ENCODE measurements at regions not wholly inside any gene's neighbourhood (a gene's known extent, or its start where the extent isn't known, plus 50 kb on each side); places are given as distances from the start of the nearest gene placed in this dataset.

DNA sequence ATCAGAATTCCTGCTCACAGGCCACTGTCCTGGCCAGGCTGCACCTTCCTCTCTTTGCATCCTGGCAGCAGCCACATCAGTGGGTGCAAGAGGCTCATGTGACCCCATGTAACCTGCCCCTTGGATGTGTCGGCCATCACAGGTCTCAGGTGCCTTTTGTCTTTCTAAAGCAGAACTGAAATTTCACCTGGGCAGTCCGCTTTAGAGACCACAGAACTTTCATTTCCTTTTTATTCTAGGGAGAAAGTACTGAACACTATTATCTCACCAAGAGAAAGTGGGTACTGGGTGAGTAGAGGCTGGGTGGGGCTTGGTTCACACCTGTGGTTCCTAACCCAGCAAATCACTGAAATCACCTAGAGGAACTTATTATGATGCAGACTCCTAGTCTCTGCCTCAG lies 51.7 kb upstream of the NUP160 start:
- TF ChIP-seq CTCF (conservative IDR thresholded peaks at IDR 0.05; ENCODE audit: low read depth in 2 of 2) (no peak), EZH2phosphoT487 (IDR thresholded peaks at IDR 0.05; ENCODE audit: unreplicated experiment) (no peak), POLR2AphosphoS5 (IDR thresholded peaks at IDR 0.05; ENCODE audit: low read depth) (no peak), JUNB (IDR thresholded peaks at IDR 0.05; ENCODE audit: unreplicated experiment) (no peak), EZH2 (IDR thresholded peaks at IDR 0.05; ENCODE audit: low read depth, unreplicated experiment) (no peak), CREB1 (CRISPR knock-in tag; IDR thresholded peaks at IDR 0.05; ENCODE audit: low read depth) (no peak), ZNF114 (CRISPR knock-in tag; IDR thresholded peaks at IDR 0.05) (no peak), NANOG (IDR thresholded peaks at IDR 0.05; ENCODE audit: borderline replicate concordance) (no peak), STAT1 (IDR thresholded peaks at IDR 0.05; ENCODE audit: unreplicated experiment) (no peak), ZNF331 (CRISPR knock-in tag; IDR thresholded peaks at IDR 0.05; ENCODE audit: low read depth) (no peak)
- TF ChIP-seq, protein P1, sequence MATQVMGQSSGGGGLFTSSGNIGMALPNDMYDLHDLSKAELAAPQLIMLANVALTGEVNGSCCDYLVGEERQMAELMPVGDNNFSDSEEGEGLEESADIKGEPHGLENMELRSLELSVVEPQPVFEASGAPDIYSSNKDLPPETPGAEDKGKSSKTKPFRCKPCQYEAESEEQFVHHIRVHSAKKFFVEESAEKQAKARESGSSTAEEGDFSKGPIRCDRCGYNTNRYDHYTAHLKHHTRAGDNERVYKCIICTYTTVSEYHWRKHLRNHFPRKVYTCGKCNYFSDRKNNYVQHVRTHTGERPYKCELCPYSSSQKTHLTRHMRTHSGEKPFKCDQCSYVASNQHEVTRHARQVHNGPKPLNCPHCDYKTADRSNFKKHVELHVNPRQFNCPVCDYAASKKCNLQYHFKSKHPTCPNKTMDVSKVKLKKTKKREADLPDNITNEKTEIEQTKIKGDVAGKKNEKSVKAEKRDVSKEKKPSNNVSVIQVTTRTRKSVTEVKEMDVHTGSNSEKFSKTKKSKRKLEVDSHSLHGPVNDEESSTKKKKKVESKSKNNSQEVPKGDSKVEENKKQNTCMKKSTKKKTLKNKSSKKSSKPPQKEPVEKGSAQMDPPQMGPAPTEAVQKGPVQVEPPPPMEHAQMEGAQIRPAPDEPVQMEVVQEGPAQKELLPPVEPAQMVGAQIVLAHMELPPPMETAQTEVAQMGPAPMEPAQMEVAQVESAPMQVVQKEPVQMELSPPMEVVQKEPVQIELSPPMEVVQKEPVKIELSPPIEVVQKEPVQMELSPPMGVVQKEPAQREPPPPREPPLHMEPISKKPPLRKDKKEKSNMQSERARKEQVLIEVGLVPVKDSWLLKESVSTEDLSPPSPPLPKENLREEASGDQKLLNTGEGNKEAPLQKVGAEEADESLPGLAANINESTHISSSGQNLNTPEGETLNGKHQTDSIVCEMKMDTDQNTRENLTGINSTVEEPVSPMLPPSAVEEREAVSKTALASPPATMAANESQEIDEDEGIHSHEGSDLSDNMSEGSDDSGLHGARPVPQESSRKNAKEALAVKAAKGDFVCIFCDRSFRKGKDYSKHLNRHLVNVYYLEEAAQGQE (IDR thresholded peaks at IDR 0.05; ENCODE audit: unreplicated experiment): no peak
- TF ChIP-seq, protein P2, sequence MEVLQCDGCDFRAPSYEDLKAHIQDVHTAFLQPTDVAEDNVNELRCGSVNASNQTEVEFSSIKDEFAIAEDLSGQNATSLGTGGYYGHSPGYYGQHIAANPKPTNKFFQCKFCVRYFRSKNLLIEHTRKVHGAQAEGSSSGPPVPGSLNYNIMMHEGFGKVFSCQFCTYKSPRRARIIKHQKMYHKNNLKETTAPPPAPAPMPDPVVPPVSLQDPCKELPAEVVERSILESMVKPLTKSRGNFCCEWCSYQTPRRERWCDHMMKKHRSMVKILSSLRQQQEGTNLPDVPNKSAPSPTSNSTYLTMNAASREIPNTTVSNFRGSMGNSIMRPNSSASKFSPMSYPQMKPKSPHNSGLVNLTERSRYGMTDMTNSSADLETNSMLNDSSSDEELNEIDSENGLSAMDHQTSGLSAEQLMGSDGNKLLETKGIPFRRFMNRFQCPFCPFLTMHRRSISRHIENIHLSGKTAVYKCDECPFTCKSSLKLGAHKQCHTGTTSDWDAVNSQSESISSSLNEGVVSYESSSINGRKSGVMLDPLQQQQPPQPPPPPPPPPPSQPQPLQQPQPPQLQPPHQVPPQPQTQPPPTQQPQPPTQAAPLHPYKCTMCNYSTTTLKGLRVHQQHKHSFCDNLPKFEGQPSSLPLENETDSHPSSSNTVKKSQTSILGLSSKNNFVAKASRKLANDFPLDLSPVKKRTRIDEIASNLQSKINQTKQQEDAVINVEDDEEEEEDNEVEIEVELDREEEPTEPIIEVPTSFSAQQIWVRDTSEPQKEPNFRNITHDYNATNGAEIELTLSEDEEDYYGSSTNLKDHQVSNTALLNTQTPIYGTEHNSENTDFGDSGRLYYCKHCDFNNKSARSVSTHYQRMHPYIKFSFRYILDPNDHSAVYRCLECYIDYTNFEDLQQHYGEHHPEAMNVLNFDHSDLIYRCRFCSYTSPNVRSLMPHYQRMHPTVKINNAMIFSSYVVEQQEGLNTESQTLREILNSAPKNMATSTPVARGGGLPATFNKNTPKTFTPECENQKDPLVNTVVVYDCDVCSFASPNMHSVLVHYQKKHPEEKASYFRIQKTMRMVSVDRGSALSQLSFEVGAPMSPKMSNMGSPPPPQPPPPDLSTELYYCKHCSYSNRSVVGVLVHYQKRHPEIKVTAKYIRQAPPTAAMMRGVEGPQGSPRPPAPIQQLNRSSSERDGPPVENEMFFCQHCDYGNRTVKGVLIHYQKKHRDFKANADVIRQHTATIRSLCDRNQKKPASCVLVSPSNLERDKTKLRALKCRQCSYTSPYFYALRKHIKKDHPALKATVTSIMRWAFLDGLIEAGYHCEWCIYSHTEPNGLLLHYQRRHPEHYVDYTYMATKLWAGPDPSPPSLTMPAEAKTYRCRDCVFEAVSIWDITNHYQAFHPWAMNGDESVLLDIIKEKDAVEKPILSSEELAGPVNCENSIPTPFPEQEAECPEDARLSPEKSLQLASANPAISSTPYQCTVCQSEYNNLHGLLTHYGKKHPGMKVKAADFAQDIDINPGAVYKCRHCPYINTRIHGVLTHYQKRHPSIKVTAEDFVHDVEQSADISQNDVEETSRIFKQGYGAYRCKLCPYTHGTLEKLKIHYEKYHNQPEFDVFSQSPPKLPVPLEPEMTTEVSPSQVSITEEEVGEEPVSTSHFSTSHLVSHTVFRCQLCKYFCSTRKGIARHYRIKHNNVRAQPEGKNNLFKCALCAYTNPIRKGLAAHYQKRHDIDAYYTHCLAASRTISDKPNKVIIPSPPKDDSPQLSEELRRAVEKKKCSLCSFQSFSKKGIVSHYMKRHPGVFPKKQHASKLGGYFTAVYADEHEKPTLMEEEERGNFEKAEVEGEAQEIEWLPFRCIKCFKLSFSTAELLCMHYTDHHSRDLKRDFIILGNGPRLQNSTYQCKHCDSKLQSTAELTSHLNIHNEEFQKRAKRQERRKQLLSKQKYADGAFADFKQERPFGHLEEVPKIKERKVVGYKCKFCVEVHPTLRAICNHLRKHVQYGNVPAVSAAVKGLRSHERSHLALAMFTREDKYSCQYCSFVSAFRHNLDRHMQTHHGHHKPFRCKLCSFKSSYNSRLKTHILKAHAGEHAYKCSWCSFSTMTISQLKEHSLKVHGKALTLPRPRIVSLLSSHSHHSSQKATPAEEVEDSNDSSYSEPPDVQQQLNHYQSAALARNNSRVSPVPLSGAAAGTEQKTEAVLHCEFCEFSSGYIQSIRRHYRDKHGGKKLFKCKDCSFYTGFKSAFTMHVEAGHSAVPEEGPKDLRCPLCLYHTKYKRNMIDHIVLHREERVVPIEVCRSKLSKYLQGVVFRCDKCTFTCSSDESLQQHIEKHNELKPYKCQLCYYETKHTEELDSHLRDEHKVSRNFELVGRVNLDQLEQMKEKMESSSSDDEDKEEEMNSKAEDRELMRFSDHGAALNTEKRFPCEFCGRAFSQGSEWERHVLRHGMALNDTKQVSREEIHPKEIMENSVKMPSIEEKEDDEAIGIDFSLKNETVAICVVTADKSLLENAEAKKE (CRISPR knock-in tag; IDR thresholded peaks at IDR 0.05): no peak
- TF ChIP-seq, protein P3, sequence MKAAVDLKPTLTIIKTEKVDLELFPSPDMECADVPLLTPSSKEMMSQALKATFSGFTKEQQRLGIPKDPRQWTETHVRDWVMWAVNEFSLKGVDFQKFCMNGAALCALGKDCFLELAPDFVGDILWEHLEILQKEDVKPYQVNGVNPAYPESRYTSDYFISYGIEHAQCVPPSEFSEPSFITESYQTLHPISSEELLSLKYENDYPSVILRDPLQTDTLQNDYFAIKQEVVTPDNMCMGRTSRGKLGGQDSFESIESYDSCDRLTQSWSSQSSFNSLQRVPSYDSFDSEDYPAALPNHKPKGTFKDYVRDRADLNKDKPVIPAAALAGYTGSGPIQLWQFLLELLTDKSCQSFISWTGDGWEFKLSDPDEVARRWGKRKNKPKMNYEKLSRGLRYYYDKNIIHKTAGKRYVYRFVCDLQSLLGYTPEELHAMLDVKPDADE (IDR thresholded peaks at IDR 0.05): no peak
